GM12878 (cell line): ENCODE measurements at regions not wholly inside any gene's neighbourhood (a gene's known extent, or its start where the extent isn't known, plus 50 kb on each side); places are given as distances from the start of the nearest gene placed in this dataset.

ENCODE experiments used
- NFYB ChIP-seq: IDR thresholded peaks from 2 replicates; pipeline ENCODE4 v1.6.1; 2011; ENCODE audit warnings: low read depth, mild to moderate bottlenecking, low read length, improper control_type of control experiment, moderate library complexity; ENCODE audit not compliant: insufficient read depth
- RAD51 ChIP-seq: fragments of 450-650 bp; IDR thresholded peaks from 2 replicates; pipeline ENCODE4 v1.6.1; 2016; ENCODE audit warnings: moderate library complexity, mild to moderate bottlenecking, inconsistent platforms

- no peak for TF ChIP-seq RAD51
- no peak for TF ChIP-seq NFYB
Observed at GRCh38 chr3:62975566-62975965, 100.3 kb upstream of the CADPS start.
